ENCODE measurements at regions not wholly inside any gene's neighbourhood (a gene's known extent, or its start where the extent isn't known, plus 50 kb on each side); places are given as distances from the start of the nearest gene placed in this dataset.

GRCh38 chrX:10935501-10935900 lies 175.6 kb upstream of the HCCS start:
- no peaks in the 10 kb centered on the region for H3K36me3 ChIP-seq
- H3K9me3 ChIP-seq, result no peaks in the 10 kb centered on the region
- no peaks in the 10 kb centered on the region for H3K27me3 ChIP-seq
- TF ChIP-seq POLR2A (IDR thresholded peaks at IDR 0.05) (no peak), POLR2AphosphoS5 (IDR thresholded peaks at IDR 0.05) (no peak), EP300 (IDR thresholded peaks at IDR 0.05) (no peak)
- TF ChIP-seq, protein P1, sequence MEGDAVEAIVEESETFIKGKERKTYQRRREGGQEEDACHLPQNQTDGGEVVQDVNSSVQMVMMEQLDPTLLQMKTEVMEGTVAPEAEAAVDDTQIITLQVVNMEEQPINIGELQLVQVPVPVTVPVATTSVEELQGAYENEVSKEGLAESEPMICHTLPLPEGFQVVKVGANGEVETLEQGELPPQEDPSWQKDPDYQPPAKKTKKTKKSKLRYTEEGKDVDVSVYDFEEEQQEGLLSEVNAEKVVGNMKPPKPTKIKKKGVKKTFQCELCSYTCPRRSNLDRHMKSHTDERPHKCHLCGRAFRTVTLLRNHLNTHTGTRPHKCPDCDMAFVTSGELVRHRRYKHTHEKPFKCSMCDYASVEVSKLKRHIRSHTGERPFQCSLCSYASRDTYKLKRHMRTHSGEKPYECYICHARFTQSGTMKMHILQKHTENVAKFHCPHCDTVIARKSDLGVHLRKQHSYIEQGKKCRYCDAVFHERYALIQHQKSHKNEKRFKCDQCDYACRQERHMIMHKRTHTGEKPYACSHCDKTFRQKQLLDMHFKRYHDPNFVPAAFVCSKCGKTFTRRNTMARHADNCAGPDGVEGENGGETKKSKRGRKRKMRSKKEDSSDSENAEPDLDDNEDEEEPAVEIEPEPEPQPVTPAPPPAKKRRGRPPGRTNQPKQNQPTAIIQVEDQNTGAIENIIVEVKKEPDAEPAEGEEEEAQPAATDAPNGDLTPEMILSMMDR (IDR thresholded peaks at IDR 0.05), result no peak
- no peak overlapping the region for H3K4me3 ChIP-seq
- DNase-seq (ENCODE audit: low spot score in 2 of 2), result no peak
- 73% methylated on average over 3 of the region's 3 CpGs for WGBS
- H3K27ac ChIP-seq, result no peak overlapping the region
- H3K4me1 ChIP-seq, result no peaks in the 10 kb centered on the region

GRCh38 chrX:10936976-10937375 lies 174.2 kb upstream of the HCCS start:
- TF ChIP-seq, protein P1 (IDR thresholded peaks at IDR 0.05), result no peak
- TF ChIP-seq EP300 (IDR thresholded peaks at IDR 0.05) (no peak), POLR2A (IDR thresholded peaks at IDR 0.05) (no peak), POLR2AphosphoS5 (IDR thresholded peaks at IDR 0.05) (no peak)
- no peak for DNase-seq (ENCODE audit: low spot score in 2 of 2)

DNA sequence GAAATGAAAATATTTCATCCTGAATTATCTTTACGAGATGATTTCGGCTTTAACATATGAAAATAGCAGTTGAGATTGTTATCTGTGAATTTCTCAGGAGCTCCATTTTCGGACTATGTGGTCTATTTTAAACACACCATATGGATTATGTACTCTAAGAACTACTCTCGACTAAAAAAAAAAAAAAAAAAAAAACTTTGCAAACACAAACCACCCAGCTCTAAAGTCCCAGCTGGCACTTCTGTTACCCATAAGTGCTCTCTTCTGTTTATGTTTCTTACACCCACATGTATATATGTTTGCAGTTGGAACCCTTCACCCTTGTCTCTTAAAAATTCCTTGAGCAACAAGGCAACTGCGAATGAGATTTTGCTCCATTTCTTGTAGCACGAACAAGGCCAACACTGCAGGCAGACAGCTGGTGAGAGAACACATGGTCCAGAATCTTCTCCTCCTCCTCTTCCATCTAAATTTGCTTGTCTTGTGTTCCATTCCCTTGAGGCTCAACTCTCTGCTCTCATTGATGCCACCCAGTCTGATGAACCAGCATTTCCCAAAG lies 172.7 kb upstream of the HCCS start:
- Histone ChIP-seq H3K9me3 (no peaks in the 10 kb centered on the region), H3K4me3 (no peak overlapping the region), H3K27ac (no peak overlapping the region), H3K36me3 (no peaks in the 10 kb centered on the region), H3K27me3 (no peaks in the 10 kb centered on the region), H3K4me1 (no peaks in the 10 kb centered on the region)
- WGBS, result 78% methylated on average over 6 of the region's 6 CpGs
- TF ChIP-seq EP300 (IDR thresholded peaks at IDR 0.05) (no peak), POLR2AphosphoS5 (IDR thresholded peaks at IDR 0.05) (no peak), POLR2A (IDR thresholded peaks at IDR 0.05) (no peak)
- TF ChIP-seq, protein P1 (IDR thresholded peaks at IDR 0.05), result no peak
- no peak for DNase-seq (ENCODE audit: low spot score in 2 of 2)

More at GRCh38 chrX:10936976-10937375, 174.2 kb upstream of the HCCS start:
- Histone ChIP-seq H3K27me3 (no peaks in the 10 kb centered on the region), H3K36me3 (no peaks in the 10 kb centered on the region), H3K9me3 (no peaks in the 10 kb centered on the region), H3K27ac (no peak overlapping the region), H3K4me1 (no peaks in the 10 kb centered on the region), H3K4me3 (no peak overlapping the region)

DNA sequence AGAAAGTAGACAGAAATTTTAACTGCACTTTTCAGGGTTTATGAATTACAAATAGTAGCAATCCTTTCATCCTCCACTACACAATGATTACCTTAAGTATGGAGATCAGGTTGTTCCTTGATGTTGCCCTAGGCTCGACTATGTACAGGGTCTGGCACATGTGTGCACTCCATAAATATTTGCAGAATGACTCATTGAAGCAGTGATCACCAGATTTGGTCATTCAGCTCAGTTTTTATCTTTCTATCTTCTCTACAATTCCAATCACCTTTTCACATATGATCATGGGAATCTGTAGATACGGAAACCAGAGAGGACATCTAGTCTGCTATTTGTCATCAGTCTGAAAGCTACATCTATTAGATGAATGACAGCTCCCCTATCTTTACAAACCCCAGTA lies 171.7 kb upstream of the HCCS start:
- H3K9me3 ChIP-seq, result no peaks in the 10 kb centered on the region
- H3K27ac ChIP-seq, result no peak overlapping the region
- no peak for DNase-seq (ENCODE audit: low spot score in 2 of 2)
- no peak for TF ChIP-seq POLR2A (IDR thresholded peaks at IDR 0.05)
- TF ChIP-seq, protein P1 (IDR thresholded peaks at IDR 0.05), result no peak
- no peak for TF ChIP-seq EP300 (IDR thresholded peaks at IDR 0.05)
- no peak for TF ChIP-seq POLR2AphosphoS5 (IDR thresholded peaks at IDR 0.05)
- no peaks in the 10 kb centered on the region for H3K36me3 ChIP-seq
- no peaks in the 10 kb centered on the region for H3K27me3 ChIP-seq
- no peaks in the 10 kb centered on the region for H3K4me1 ChIP-seq
- no peak overlapping the region for H3K4me3 ChIP-seq
- WGBS, result 55% methylated on average over 2 of the region's 2 CpGs

- TF ChIP-seq POLR2A (IDR thresholded peaks at IDR 0.05) (no peak), EP300 (IDR thresholded peaks at IDR 0.05) (no peak), POLR2AphosphoS5 (IDR thresholded peaks at IDR 0.05) (no peak)
- TF ChIP-seq, protein P1 (IDR thresholded peaks at IDR 0.05), result no peak
- no peak for DNase-seq (ENCODE audit: low spot score in 2 of 2)
- Histone ChIP-seq H3K4me1 (no peaks in the 10 kb centered on the region), H3K4me3 (no peak overlapping the region), H3K36me3 (no peaks in the 10 kb centered on the region), H3K9me3 (no peaks in the 10 kb centered on the region), H3K27ac (no peak overlapping the region), H3K27me3 (no peaks in the 10 kb centered on the region)
- 58% methylated on average over 8 of the region's 8 CpGs for WGBS
These were observed 166.8 kb upstream of the HCCS start for GRCh38 chrX:10944136-10944885.
